ENCODE measurements at regions not wholly inside any gene's neighbourhood (a gene's known extent, or its start where the extent isn't known, plus 50 kb on each side); places are given as distances from the start of the nearest gene placed in this dataset.

DNA sequence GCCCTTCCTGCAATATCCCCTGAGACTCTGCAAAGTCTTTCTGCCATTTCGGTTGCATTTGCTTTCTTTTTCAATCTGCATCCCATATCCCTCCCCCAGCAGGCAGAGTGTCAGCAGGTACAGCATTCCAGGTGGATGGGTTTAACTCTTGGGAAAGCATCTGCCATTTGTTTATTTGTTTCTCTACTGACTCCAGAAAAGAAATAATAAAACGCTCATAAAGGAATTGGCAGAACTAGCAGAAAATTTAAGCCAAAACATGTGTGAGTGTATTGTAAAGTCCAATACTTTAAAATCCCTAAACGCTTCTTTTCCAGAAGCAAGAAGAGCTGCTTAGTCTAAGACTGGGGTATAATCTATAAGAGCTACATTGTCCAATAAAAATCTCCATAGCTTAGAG, 393.8 kb downstream of the TNS3 start:
- no peak for ATAC-seq (ENCODE audit: low read depth)
- dilution Hi-C loops (cut with HindIII; ENCODE audit: low sequenced_read_pairs, unreplicated experiment) (no loop called here), in situ Hi-C loops (cut with MboI; ENCODE audit: low sequenced_read_pairs) (no loop called here), intact Hi-C loops (cut with micrococcal nuclease) (no loop called here)
- no peaks in the 10 kb centered on the region for H3K36me3 ChIP-seq (ENCODE audit: control insufficient read depth, insufficient read depth, low read length)
- no TSS peak for BruUV-seq (replicated peaks)
- no peak overlapping the region for H3K14ac ChIP-seq (replicated peaks; ENCODE audit: low read depth, low read length)
- no peak overlapping the region for H2BK120ac ChIP-seq (ENCODE audit: low read depth, low read length)
- H4K91ac ChIP-seq (ENCODE audit: insufficient read depth, low read depth, low read length): no peak overlapping the region
- CTCF ChIA-PET: interaction anchor here (0.6 to 1.0 kb wide), 2 partner anchors 14 to 1265 kb away, joined by 3 read pairs; no protein-coding TSS in a partner anchor
- H4K8ac ChIP-seq (ENCODE audit: low read depth in 2 of 2, low read length in 2 of 2): no peak overlapping the region
- no peaks in the 10 kb centered on the region for H3K79me1 ChIP-seq (ENCODE audit: low read depth in 1 of 2, low read length in 2 of 2)
- no peak overlapping the region for H3K4me3 ChIP-seq (ENCODE audit: insufficient read depth, low read depth, low read length)
- no peaks in the 10 kb centered on the region for H3K4me1 ChIP-seq (ENCODE audit: control insufficient read depth, insufficient read depth, low read length)
- POLR2A ChIA-PET (ENCODE audit: unreplicated experiment): no interaction called here
- no peak overlapping the region for H3K9ac ChIP-seq (ENCODE audit: low read depth, low read length)
- 0 out of 2 replicates have a peak, but pooled peaks cover 3% of the 10 kb centered on the region for H3K9me1 ChIP-seq (ENCODE audit: insufficient read depth, low read length)
- no peak overlapping the region for H3K4ac ChIP-seq (ENCODE audit: low read depth, low read length)
- no peak overlapping the region for H3K56ac ChIP-seq (ENCODE audit: extremely low read depth, insufficient read depth, low read length)
- H2BK5ac ChIP-seq (ENCODE audit: low read depth, low read length, poor library complexity, severe bottlenecking): no peak overlapping the region
- no peak overlapping the region for H4K5ac ChIP-seq (ENCODE audit: low read depth, low read length)
- no peak for DNase-seq
- no peak overlapping the region for H3K23ac ChIP-seq (ENCODE audit: low read depth, low read length)
- H3K4me2 ChIP-seq (ENCODE audit: low read depth, low read length): no peak overlapping the region
- no CpG with 5 or more reads among the region's 3 CpGs for WGBS, 2 experiments (ENCODE audit: extremely low coverage in 2 of 2, insufficient read length in 1 of 2)
- H2AK5ac ChIP-seq (ENCODE audit: low read depth, low read length): no peak overlapping the region
- no peak overlapping the region for H2AK9ac ChIP-seq (replicated peaks; ENCODE audit: low read depth, low read length, poor library complexity)
- TF ChIP-seq FOS (IDR thresholded peaks at IDR 0.05; ENCODE audit: low read depth, low read length) (no peak), SMC3 (IDR thresholded peaks at IDR 0.05; ENCODE audit: low read depth, low read length) (no peak), CEBPB (IDR thresholded peaks at IDR 0.05; ENCODE audit: low read depth, low read length) (no peak), RFX5 (IDR thresholded peaks at IDR 0.05; ENCODE audit: low read depth, low read length) (no peak), POLR2A (IDR thresholded peaks at IDR 0.05; ENCODE audit: low read depth, low read length) (no peak), BHLHE40 (IDR thresholded peaks at IDR 0.05; ENCODE audit: low read depth, low read length) (no peak), CHD1 (IDR thresholded peaks at IDR 0.05; ENCODE audit: low read depth, low read length) (no peak), MAZ (IDR thresholded peaks at IDR 0.05; ENCODE audit: borderline replicate concordance, low read depth, low read length) (no peak), MXI1 (IDR thresholded peaks at IDR 0.05; ENCODE audit: borderline replicate concordance, low read depth, low read length) (no peak), RCOR1 (IDR thresholded peaks at IDR 0.05; ENCODE audit: insufficient replicate concordance, low read length) (no peak), NFE2L2 (IDR thresholded peaks at IDR 0.05; ENCODE audit: low read depth, low read length) (no peak), MAFK (IDR thresholded peaks at IDR 0.05; ENCODE audit: low read depth, low read length) (no peak)
- TF ChIP-seq, protein P1, sequence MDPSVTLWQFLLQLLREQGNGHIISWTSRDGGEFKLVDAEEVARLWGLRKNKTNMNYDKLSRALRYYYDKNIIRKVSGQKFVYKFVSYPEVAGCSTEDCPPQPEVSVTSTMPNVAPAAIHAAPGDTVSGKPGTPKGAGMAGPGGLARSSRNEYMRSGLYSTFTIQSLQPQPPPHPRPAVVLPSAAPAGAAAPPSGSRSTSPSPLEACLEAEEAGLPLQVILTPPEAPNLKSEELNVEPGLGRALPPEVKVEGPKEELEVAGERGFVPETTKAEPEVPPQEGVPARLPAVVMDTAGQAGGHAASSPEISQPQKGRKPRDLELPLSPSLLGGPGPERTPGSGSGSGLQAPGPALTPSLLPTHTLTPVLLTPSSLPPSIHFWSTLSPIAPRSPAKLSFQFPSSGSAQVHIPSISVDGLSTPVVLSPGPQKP (IDR thresholded peaks at IDR 0.05; ENCODE audit: borderline replicate concordance, low read depth, low read length): no peak
- TF ChIP-seq, protein P2, sequence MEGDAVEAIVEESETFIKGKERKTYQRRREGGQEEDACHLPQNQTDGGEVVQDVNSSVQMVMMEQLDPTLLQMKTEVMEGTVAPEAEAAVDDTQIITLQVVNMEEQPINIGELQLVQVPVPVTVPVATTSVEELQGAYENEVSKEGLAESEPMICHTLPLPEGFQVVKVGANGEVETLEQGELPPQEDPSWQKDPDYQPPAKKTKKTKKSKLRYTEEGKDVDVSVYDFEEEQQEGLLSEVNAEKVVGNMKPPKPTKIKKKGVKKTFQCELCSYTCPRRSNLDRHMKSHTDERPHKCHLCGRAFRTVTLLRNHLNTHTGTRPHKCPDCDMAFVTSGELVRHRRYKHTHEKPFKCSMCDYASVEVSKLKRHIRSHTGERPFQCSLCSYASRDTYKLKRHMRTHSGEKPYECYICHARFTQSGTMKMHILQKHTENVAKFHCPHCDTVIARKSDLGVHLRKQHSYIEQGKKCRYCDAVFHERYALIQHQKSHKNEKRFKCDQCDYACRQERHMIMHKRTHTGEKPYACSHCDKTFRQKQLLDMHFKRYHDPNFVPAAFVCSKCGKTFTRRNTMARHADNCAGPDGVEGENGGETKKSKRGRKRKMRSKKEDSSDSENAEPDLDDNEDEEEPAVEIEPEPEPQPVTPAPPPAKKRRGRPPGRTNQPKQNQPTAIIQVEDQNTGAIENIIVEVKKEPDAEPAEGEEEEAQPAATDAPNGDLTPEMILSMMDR (conservative IDR thresholded peaks at IDR 0.05; ENCODE audit: low read depth, low read length): no peak
- H3K9me3 ChIP-seq (ENCODE audit: control insufficient read depth, insufficient read depth, low read length): no peaks in the 10 kb centered on the region
- H2BK20ac ChIP-seq (ENCODE audit: low read depth, low read length): no peak overlapping the region
- H3K27ac ChIP-seq (ENCODE audit: insufficient read depth, low read length): no peak overlapping the region
- H4K20me1 ChIP-seq (ENCODE audit: insufficient read depth, low read length): no peaks in the 10 kb centered on the region
- no peak overlapping the region for H2AFZ ChIP-seq (replicated peaks; ENCODE audit: low read length, poor library complexity)
- no peak overlapping the region for H2BK15ac ChIP-seq (ENCODE audit: low read depth, low read length)
- H3K18ac ChIP-seq (ENCODE audit: low read depth, low read length): no peak overlapping the region
- H3K27me3 ChIP-seq (ENCODE audit: control insufficient read depth, insufficient read depth, low read length): peaks cover 55% of the 10 kb centered on the region

All from IMR-90 (cell line).